Loucy (cell line): ENCODE measurements at regions not wholly inside any gene's neighbourhood (a gene's known extent, or its start where the extent isn't known, plus 50 kb on each side); places are given as distances from the start of the nearest gene placed in this dataset.

Source experiments
- H2AFZ ChIP-seq: fragments of 200-600 bp; sonication (generic); 2 replicates; pipeline ENCODE4 v1.6.0; 2016; ENCODE audit warnings: antibody characterized with exemption, mild to moderate bottlenecking, low read length, moderate library complexity
- H3F3A ChIP-seq: fragments of 200-600 bp; 2 replicates; pipeline ENCODE4 v1.6.0; 2016; ENCODE audit warnings: antibody characterized with exemption, low read depth, mild to moderate bottlenecking
- H3K27me3 ChIP-seq: fragments of 200-600 bp; sonication (generic); 2 replicates; pipeline ENCODE4 v1.6.1; 2014; ENCODE audit warnings: low read length, mild to moderate bottlenecking; ENCODE audit not compliant: insufficient read depth, poor library complexity, severe bottlenecking
- H3K36me3 ChIP-seq: fragments of 200-600 bp; sonication (generic); 2 replicates; pipeline ENCODE4 v1.6.1; 2016; ENCODE audit warnings: low read length; ENCODE audit not compliant: insufficient read depth
- H3K4me1 ChIP-seq: fragments of 200-600 bp; sonication (generic); 2 replicates; pipeline ENCODE4 v1.5.1; 2014; ENCODE audit warnings: low read length, mild to moderate bottlenecking; ENCODE audit not compliant: insufficient read depth, poor library complexity, severe bottlenecking
- H3K4me2 ChIP-seq: fragments of 200-600 bp; sonication (generic); 2 replicates; pipeline ENCODE4 v1.6.0; 2014; ENCODE audit warnings: antibody characterized with exemption, low read length, low read depth, mild to moderate bottlenecking; ENCODE audit not compliant: poor library complexity, severe bottlenecking
- H3K4me3 ChIP-seq: fragments of 200-600 bp; sonication (generic); 2 replicates; pipeline ENCODE4 v1.5.1; 2014; ENCODE audit warnings: low read length, mild to moderate bottlenecking, mixed read lengths; ENCODE audit not compliant: poor library complexity, severe bottlenecking
- H3K79me2 ChIP-seq: fragments of 200-600 bp; sonication (generic); 2 replicates; pipeline ENCODE4 v1.6.1; 2014; ENCODE audit warnings: low read length; ENCODE audit not compliant: insufficient read depth
- H3K9ac ChIP-seq: fragments of 200-600 bp; sonication (generic); 2 replicates; pipeline ENCODE4 v1.6.0; 2014; ENCODE audit warnings: mild to moderate bottlenecking, low read depth, low read length, moderate library complexity; ENCODE audit not compliant: poor library complexity, severe bottlenecking
- H3K9me2 ChIP-seq: fragments of 200-600 bp; sonication (generic); replicated peaks from 2 replicates; pipeline ENCODE4 v1.6.1; 2016; ENCODE audit warnings: low read depth, low read length, mixed read lengths
- H3K9me3 ChIP-seq: fragments of 200-600 bp; sonication (generic); 2 replicates; pipeline ENCODE4 v1.6.1; 2014; ENCODE audit warnings: mild to moderate bottlenecking, antibody characterized with exemption, low read length, low read depth; ENCODE audit not compliant: insufficient read depth
- H4K20me1 ChIP-seq: fragments of 200-600 bp; sonication (generic); 2 replicates; pipeline ENCODE4 v1.6.0; 2014; ENCODE audit warnings: antibody characterized with exemption, low read length, mild to moderate bottlenecking; ENCODE audit not compliant: insufficient read depth, poor library complexity, severe bottlenecking
- EZH2phosphoT487 ChIP-seq: fragments of 200-600 bp; IDR thresholded peaks from 2 replicates; pipeline ENCODE4 v1.6.1; 2018; ENCODE audit warnings: antibody characterized with exemption, mild to moderate bottlenecking, moderate library complexity, borderline replicate concordance
- TF ChIP-seq, protein P1 (sequence below): fragments of 200-600 bp; sonication (generic); conservative IDR thresholded peaks from 2 replicates; pipeline ENCODE4 v1.5.1; 2014; ENCODE audit warnings: mild to moderate bottlenecking, antibody characterized with exemption, low read length

DNA sequence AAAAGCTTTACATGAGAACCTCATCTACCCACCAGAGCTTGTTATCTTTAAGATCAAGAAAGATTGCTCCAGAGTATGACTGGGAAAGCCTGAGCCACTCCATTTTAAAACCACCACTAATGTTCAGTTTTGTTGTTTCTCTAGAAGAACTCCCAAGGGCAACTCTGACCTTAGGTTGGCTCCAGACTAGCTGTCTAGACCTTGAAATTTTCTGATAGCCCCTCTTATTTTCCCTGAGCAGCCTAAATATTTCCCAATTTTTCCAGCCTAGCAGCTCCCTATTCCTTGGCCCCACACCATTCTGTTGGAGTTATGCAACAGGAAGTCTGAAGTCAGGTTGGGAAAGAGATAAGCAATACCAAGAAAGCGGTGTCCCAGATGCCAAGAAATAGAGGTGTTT is 84.6 kb upstream of the TCF21 start:
- Histone ChIP-seq H3K36me3 (no peaks in the 10 kb centered on the region), H3K4me2 (no peak overlapping the region), H2AFZ (no peak overlapping the region), H3K9ac (no peak overlapping the region), H3K27me3 (no peaks in the 10 kb centered on the region), H3K9me2 (no peaks in the 10 kb centered on the region), H3K4me3 (no peak overlapping the region), H3F3A (no peaks in the 10 kb centered on the region), H3K4me1 (no peaks in the 10 kb centered on the region), H3K9me3 (no peaks in the 10 kb centered on the region), H4K20me1 (no peaks in the 10 kb centered on the region), H3K79me2 (no peaks in the 10 kb centered on the region)
- TF ChIP-seq, protein P1, sequence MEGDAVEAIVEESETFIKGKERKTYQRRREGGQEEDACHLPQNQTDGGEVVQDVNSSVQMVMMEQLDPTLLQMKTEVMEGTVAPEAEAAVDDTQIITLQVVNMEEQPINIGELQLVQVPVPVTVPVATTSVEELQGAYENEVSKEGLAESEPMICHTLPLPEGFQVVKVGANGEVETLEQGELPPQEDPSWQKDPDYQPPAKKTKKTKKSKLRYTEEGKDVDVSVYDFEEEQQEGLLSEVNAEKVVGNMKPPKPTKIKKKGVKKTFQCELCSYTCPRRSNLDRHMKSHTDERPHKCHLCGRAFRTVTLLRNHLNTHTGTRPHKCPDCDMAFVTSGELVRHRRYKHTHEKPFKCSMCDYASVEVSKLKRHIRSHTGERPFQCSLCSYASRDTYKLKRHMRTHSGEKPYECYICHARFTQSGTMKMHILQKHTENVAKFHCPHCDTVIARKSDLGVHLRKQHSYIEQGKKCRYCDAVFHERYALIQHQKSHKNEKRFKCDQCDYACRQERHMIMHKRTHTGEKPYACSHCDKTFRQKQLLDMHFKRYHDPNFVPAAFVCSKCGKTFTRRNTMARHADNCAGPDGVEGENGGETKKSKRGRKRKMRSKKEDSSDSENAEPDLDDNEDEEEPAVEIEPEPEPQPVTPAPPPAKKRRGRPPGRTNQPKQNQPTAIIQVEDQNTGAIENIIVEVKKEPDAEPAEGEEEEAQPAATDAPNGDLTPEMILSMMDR = no peak
- TF ChIP-seq EZH2phosphoT487 = no peak

DNA sequence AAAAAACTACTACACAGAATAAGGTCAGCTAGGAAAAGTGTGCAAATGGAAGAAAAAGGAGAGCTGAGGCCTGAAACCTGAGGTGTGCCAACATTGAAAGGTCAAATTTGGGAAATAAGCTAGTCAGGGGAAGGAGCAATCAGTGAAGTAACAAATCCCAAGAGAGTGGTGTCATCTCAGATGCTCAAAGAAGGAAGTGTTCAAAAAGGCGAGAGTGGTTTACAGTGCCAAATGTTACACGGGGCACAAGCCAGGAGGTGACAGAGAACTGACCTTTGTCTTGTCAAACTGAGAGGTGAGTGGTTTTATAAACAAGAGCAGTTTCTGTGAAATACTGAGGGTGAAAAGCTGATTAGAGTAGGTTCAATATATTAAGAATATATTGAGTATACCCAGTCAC is 83.0 kb upstream of the TCF21 start:
- Histone ChIP-seq H3K4me3 (no peak overlapping the region), H3K9me2 (no peaks in the 10 kb centered on the region), H3K9ac (no peak overlapping the region), H3K4me1 (no peaks in the 10 kb centered on the region), H3K36me3 (no peaks in the 10 kb centered on the region), H3F3A (no peaks in the 10 kb centered on the region), H2AFZ (no peak overlapping the region), H4K20me1 (no peaks in the 10 kb centered on the region), H3K79me2 (no peaks in the 10 kb centered on the region), H3K27me3 (no peaks in the 10 kb centered on the region), H3K9me3 (no peaks in the 10 kb centered on the region), H3K4me2 (no peak overlapping the region)
- TF ChIP-seq EZH2phosphoT487 = no peak
- TF ChIP-seq, protein P1 = no peak

DNA sequence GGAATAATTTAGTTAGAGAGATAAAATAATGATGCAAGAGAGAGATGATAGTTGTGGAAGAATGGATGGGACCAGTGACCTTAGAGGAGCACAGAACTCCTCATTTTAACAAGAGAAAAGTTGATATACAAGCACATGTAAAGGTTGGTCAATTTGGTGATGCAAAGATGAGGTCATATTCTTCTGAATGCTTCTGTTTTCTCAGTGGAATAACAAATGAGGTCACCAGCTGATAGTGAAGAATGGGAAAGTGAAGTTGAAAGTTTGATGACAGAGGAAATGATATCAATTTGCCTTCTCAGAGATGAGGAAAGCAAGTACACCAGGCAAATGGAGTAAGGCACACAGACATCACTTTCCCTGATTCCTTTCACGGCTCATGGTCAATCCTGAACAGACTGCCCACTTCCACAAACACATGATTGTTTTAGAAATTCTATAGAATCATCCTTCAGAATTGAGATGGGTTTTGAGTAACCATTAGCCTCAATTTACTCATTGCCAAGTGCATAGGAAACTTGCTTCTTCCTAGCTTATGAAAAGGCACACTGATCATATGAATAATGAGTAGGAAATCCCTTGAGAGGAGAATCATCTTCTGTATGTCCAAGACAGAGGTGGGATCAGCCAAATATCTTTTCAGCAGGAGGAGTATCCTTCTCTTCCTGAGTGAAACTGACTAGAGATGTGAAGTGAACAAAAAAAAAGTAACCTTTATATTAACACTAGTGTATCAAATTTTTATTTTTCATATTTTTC is 82.4 kb upstream of the TCF21 start:
- Histone ChIP-seq H3K4me1 (no peaks in the 10 kb centered on the region), H3K4me3 (no peak overlapping the region), H2AFZ (no peak overlapping the region), H3K9ac (no peak overlapping the region), H3K27me3 (no peaks in the 10 kb centered on the region), H3K79me2 (no peaks in the 10 kb centered on the region), H3K4me2 (no peak overlapping the region), H4K20me1 (no peaks in the 10 kb centered on the region), H3K9me3 (no peaks in the 10 kb centered on the region), H3F3A (no peaks in the 10 kb centered on the region), H3K36me3 (no peaks in the 10 kb centered on the region), H3K9me2 (no peaks in the 10 kb centered on the region)
- no peak for TF ChIP-seq EZH2phosphoT487
- TF ChIP-seq, protein P1 = no peak
